Panc1 (cell line): ENCODE measurements at regions not wholly inside any gene's neighbourhood (a gene's known extent, or its start where the extent isn't known, plus 50 kb on each side); places are given as distances from the start of the nearest gene placed in this dataset.

ENCODE experiments used
- POLR2AphosphoS5 ChIP-seq: IDR thresholded peaks from 2 replicates; pipeline ENCODE4 v1.6.1; 2012; ENCODE audit warnings: mild to moderate bottlenecking, low read depth, low read length, moderate library complexity
- TCF7L2 ChIP-seq: IDR thresholded peaks from 2 replicates; pipeline ENCODE4 v1.6.1; 2011; ENCODE audit warnings: mild to moderate bottlenecking, low read depth, low read length, inconsistent platforms
- TF ChIP-seq, protein P1 (sequence below), 2 experiments: IDR thresholded peaks; 2 replicates each; pipeline ENCODE4 v1.6.1; 2011 to 2012; ENCODE audit warnings: low read depth in 2 of 2, control low read depth in 1 of 2, low read length in 1 of 2, mild to moderate bottlenecking in 1 of 2, moderate library complexity in 1 of 2; ENCODE audit not compliant: insufficient read depth in 1 of 2
- TF ChIP-seq, protein P2 (sequence below): fragments of 450-650 bp; IDR thresholded peaks from 2 replicates; pipeline ENCODE4 v1.5.1; 2017; ENCODE audit warnings: mild to moderate bottlenecking

DNA sequence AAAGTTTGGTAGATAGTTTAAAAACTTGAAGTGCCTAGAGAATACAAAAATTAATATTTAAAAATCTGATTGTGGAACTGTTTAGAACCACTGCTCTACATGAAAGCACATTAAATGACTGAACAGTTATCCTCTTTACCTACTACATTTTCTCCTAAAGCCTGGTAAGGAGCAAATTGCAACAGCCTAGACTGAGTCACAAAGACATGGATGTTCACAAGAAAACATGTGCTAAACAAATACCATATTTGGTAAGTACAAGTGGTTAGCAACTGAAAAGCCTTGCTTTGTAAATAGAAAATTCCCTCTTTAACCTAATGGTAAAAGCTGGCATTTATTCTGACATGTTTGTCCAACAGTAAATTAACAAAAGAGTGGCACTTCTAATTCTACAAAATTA lies 203.1 kb downstream of the FBXO8 start:
- TF ChIP-seq, protein P1, sequence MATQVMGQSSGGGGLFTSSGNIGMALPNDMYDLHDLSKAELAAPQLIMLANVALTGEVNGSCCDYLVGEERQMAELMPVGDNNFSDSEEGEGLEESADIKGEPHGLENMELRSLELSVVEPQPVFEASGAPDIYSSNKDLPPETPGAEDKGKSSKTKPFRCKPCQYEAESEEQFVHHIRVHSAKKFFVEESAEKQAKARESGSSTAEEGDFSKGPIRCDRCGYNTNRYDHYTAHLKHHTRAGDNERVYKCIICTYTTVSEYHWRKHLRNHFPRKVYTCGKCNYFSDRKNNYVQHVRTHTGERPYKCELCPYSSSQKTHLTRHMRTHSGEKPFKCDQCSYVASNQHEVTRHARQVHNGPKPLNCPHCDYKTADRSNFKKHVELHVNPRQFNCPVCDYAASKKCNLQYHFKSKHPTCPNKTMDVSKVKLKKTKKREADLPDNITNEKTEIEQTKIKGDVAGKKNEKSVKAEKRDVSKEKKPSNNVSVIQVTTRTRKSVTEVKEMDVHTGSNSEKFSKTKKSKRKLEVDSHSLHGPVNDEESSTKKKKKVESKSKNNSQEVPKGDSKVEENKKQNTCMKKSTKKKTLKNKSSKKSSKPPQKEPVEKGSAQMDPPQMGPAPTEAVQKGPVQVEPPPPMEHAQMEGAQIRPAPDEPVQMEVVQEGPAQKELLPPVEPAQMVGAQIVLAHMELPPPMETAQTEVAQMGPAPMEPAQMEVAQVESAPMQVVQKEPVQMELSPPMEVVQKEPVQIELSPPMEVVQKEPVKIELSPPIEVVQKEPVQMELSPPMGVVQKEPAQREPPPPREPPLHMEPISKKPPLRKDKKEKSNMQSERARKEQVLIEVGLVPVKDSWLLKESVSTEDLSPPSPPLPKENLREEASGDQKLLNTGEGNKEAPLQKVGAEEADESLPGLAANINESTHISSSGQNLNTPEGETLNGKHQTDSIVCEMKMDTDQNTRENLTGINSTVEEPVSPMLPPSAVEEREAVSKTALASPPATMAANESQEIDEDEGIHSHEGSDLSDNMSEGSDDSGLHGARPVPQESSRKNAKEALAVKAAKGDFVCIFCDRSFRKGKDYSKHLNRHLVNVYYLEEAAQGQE (IDR thresholded peaks at IDR 0.05; ENCODE audit: insufficient read depth in 1 of 2, low read depth in 2 of 2, low read length in 1 of 2), result no peak
- TF ChIP-seq, protein P2, sequence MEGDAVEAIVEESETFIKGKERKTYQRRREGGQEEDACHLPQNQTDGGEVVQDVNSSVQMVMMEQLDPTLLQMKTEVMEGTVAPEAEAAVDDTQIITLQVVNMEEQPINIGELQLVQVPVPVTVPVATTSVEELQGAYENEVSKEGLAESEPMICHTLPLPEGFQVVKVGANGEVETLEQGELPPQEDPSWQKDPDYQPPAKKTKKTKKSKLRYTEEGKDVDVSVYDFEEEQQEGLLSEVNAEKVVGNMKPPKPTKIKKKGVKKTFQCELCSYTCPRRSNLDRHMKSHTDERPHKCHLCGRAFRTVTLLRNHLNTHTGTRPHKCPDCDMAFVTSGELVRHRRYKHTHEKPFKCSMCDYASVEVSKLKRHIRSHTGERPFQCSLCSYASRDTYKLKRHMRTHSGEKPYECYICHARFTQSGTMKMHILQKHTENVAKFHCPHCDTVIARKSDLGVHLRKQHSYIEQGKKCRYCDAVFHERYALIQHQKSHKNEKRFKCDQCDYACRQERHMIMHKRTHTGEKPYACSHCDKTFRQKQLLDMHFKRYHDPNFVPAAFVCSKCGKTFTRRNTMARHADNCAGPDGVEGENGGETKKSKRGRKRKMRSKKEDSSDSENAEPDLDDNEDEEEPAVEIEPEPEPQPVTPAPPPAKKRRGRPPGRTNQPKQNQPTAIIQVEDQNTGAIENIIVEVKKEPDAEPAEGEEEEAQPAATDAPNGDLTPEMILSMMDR, result no peak
- TF ChIP-seq POLR2AphosphoS5 (no peak), TCF7L2 (no peak)
